Bone marrow (tissue), 2 donors: ENCODE measurements at regions not wholly inside any gene's neighbourhood (a gene's known extent, or its start where the extent isn't known, plus 50 kb on each side); places are given as distances from the start of the nearest gene placed in this dataset.
A peak's percentile ranks its signal among the peaks of the same experiment; 100 is the strongest.
"Not testable (repeated sequence)": the region's sequence is repeated elsewhere in the genome, so short reads cannot be mapped to it uniquely, and the experiment has no call there.

Experiments
- DNase-seq, 2 donors: peaks; one replicate each; lab custom pipeline; 2025; lab: John Stamatoyannopoulos, UW

DNA sequence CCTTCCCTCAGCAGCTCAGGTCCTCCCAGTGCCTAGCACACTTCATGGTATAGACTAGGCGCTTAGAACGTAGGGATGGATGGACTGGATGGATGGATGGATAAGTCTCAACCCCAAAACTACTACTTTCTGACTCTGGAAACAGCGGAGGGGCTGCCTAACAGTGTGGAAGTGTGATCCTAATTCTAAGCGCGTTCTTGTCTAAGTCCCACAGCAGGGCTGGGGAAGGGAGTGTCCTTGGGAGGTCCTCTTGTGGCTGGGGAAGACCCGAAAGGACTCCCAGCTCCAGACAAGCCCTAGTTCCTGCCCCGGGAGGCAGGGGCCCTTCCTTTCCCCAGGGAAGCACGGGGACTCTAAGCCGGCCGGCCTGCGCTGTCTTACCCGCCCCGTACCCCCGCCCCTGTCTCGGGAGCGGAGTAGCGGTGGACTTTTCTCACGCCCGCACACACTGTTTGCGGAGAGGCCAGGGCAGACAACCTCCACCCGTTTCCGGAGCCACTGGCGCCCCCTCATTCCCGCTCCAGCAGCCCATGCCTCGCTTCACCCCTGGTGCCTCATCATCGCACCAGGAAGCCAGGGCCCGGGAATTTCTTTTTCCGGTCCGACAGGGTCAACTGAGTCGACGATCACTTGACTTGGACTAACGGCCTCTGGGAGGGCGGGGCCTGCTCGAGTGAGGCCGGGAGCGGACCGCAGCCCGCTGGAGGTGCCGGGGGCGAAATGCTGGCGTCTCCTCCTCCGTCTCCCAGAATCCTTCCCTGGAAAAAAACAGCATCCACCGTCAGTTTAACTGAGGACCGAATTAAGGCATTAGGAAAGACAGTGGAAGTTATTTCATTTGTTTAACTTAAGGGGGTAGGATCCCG, 133.3 kb downstream of the TBC1D2B start:
- peak in 1 of 2 donors; percentile 30 for DNase-seq

DNA sequence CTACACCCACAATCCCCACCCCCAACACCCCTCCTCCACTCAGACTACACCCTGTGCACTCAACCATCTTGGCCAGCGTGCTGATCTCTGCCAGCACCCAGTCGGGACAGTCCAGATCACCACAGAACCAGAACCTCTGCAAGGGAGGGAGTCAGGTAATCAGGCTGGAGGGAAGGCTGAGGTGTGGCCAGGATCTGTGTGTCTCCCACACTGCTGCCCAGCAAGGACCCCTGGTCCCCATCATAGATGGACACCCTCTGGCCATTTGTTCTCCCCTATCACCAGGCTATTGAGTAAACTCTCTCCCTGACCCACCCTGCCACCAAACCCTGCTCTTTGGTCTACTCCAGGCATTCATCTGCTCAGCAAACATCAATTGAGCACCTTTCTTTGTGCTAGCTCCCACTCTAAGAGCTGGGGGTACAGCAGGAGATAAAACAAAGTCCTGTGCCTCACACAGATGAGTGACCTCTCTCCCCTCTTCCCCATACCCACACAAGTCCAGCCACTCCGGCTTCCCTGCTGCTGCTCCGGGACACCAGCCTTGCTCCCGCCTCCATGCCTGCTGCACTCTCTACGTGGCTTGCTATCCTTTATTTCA, 134.8 kb downstream of the TBC1D2B start:
- no peak for DNase-seq

DNA sequence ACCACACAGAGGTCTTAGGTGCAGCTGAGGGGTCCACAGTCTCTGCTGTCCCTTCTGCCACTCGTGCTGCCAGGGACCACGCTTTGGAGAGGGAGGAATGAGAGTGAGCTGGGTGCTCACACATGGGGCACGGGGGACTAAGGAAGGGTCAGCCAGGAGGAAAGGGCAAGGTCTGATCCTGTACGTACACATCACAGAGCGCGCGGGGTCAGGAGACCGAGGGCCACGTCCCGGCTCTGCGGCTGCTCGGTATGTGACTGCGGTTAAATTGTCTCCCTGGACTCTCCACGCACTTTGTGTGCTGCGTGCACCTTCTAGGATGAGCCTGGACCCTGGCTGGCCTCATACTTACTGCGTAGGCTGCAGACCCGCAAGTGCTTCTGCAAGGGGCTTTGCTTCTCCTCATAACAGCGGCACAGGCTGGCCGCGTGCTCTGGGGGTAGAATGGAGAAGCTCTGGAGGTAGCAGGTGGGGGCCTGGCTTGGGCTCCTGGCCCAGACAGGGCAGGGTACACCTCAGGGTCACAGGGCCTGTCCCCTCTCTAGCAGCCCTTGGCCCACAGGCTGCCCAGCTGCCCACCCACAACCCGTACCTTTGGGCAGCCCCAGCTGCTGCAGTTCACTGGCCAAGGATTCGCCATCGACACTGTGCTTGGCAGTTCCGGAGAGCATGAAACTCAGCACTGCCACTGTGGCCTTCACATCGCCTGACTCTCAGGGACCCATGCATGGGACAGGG, 136.3 kb downstream of the TBC1D2B start:
- not testable (repeated sequence) for DNase-seq

DNA sequence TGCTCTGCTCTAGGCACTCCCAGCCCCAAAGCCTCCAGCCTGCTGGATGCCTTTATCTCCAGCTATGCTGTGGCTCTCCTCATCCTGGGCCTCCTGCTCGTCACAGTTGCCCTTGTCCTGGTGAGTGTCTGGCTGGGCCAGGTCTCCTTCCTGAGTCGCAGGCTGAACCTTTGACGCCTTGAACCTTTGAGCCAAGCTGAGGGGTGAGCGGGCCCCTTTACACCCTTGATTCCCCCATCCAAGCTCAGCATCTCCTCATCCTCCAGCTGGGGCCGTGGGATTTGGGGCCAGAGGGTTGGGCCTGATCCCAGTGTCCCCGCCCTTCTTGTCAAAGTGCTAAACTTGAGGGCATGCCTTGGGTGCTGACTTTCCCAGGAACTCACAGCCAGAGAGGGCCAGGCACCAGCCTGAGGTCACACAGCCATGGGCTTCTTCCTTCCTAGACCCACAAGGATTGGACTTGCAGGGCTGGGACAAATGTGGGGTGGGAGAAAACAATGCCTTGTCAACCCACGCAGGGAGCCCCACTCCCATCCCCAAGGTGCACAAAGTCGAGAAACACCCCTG, 137.0 kb downstream of the TBC1D2B start:
- DNase-seq: no peak

DNA sequence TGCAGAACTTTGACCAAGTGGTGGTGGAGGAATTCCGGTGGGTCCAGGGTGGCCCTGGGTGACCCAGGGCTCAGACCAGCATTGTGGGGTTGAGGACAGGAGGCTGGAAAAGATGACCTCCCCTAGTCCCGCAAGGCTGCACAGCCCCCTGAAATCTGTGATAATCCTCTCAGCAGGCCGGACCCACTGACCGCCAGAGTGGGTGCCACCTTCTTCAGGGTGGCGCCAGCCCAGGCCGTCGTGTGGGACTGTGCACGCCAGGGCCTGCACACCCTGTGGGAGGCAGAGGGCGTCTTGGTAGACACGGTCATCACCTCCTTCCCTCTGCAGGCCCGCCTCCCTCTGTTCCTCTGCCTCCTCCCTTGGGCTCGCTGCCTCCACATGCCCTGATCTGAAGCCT, 137.7 kb downstream of the TBC1D2B start:
- DNase-seq: no peak

DNA sequence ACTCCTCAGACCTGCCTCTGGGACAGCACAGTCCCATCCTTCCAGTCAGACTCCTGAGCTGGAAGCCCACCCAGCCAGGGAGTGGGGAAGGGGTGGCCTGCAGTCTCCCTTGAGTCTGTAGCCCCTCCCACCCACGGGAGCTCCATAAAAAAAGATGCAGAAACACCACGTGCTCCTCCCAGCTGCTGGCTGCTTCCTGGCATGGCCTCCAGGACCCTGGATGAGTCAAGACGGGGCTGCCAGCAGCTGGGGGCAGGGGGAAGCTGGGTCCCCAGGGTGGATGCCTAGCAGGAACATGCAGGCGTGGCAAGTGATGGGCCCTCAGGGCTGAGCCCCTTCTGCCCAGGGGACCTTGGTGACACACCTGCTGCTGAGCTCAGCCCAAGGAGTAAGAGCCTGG, 138.5 kb downstream of the TBC1D2B start:
- DNase-seq: not testable (repeated sequence)

DNA sequence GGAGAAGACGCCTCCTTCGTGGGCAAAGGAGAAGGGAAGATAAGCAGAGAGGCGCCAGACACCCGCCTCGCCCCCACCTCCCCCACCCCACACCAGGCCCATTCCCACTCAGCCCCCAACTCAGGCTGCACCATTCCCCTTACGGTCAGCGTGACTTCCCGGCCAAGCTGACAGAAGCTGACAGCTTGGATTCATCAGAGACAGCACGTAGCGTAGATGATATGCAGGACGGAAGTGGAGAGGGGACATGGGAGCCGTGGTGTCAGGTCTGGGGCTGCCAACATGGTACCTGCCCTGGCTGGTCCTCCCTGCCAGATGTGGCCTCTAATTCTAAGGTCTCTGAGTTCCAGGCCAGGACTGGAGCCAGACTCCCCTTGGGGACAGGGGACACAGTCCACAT, 139.0 kb downstream of the TBC1D2B start:
- DNase-seq: not testable (repeated sequence)

DNA sequence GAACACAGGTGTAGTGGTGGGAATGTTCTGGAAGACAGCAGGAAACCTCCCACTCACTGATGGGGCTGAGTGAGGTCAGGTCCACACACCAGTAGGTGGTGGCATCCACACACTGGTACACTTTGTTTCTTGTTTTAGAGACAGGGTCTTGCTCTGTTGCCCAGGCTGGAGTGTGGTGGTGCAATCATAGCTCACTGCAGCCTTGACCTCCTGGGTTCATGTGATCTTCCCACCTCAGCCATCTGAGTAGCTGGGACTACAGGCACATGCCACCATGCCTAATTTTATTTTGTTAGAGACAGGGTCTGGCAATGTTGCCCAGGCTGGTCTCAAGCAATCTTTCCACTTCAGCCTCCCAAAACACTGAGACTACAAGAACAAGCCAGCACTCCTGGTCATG, 140.9 kb downstream of the TBC1D2B start:
- DNase-seq: not testable (repeated sequence)

DNA sequence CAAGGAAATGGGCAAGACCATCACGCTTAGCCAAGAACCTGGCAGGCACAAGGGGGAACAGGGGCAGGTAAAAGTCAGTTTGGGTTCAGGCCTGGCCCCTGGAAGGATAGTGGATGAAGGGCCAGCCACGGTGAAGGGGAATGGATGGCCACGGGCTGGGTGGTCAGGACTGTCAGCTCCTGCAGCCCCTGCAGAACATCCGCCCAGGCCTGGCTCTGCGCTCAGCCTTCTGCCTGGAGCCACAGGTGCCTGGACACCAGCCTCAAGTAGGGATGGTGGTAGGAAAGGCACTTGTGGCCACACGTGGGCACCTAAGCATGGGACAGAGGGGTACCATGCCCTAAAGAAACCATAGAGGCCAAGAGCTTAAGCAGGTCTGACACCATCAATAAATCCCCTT, 143.0 kb downstream of the TBC1D2B start:
- DNase-seq: not testable (repeated sequence)

DNA sequence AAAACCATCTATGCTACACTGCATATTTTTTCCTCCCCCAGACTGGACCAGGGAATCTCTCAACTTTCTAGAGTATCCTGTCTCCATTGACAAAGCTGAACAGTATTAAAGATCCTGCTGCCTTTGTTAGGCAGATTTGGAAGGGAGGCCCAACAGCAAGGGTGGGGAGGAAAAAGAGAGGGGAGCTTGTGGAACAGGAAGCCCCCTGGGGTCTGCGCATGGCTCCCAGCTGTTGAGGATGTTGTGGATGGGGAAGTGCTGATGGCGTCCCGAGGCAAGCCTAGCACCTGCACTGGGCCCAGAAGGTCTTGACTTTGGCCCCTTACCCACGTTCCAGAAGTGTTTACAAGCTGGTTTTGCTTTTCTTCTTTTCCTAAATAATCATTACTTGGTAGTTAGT, 146.6 kb downstream of the TBC1D2B start:
- DNase-seq: not testable (repeated sequence)

DNA sequence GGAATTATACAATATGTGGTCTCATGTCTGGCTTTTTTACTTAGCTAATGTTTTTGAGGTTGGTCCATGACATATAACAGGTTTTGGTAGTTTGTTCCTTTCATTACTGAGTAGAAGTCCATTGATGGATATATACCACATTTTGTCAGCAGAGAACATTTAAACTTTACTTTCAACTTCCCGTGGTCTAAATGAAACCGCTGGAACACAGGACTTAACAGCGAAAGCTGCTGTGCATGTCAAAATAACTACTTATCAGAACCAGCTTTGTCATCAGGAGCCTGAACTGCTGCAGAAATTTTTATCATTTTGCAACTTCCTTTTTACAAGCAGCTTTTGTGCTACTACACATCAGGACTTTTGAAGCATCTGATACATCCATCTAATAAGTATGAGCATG, 147.0 kb downstream of the TBC1D2B start:
- DNase-seq: not testable (repeated sequence)

DNA sequence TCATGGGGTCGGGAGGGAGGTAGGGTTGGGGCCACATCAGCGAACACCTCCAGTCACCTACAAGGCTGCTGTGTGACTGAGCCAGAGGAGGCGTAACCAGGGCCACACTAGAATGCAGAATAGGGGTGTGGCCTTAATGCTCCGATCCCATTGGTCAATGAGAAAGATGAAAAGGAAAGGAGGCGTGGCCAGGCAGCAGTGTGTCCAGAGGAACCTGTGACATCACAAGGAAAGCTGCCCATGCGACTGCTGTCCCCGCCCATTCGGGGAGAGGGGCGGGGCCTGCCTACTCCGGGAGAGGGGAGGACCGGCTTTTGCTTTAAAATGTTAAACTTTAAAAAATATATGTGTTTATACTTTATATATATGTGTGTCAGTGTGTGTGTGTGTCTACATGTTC, 150.7 kb downstream of the TBC1D2B start:
- not testable (repeated sequence) for DNase-seq

DNA sequence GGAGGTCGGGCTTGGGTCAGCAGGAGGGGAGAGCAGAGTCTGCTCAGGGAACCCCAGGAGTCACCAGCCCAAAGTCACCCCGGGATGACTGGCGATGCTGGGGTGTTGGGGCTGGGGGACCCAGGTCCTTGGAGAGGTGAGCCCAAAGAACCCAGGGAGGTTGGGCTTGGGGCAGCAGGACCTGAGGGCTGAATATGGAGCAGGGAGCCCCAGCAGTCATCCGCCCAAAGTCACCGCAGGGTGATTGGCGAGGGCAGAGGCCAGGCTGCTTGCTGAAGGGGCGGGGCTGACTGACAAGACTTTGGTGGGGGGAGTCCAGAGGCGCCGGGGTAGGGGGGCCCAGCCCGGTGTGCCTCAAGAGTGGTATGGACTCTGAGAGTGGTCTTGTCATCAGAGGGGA, 151.2 kb downstream of the TBC1D2B start:
- DNase-seq: not testable (repeated sequence)

DNA sequence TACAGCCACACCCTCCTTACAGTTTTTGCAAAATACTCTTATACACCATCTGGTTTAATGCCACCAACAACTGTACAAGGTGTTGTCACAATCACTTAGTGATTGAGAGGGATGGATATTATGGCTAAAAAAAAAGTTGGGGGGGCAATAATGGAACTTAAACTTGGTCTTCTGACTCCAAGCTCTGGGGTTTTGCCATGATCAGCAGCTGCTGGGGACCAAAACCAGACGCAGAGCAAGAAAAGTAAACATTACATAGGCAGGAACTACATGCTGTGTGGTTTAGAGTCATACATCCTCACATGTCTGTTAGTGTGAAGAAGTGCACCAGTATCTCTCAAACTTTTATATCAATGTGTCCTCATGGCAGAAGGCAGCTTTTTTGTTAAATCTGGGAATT, 152.4 kb downstream of the TBC1D2B start:
- not testable (repeated sequence) for DNase-seq

DNA sequence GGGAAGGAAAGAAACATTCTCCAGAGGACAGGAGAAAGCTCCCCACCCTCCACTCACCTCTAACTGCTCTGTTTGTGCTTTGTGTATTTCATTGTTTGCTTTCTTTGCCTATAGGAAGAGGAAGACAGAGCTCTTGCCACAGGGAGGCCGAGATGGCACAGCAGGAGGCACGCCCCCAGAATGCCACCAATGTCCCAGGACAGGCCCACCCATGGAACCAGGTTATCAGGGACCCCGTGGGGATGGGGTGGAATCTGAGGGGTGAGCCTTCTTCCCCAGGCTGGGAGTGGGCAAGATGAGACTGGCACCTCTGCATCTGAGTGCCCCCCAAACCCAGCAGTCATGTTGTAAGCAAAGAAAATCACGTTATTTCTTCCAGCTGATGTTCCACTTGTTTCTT, 155.8 kb downstream of the TBC1D2B start:
- DNase-seq: no peak

DNA sequence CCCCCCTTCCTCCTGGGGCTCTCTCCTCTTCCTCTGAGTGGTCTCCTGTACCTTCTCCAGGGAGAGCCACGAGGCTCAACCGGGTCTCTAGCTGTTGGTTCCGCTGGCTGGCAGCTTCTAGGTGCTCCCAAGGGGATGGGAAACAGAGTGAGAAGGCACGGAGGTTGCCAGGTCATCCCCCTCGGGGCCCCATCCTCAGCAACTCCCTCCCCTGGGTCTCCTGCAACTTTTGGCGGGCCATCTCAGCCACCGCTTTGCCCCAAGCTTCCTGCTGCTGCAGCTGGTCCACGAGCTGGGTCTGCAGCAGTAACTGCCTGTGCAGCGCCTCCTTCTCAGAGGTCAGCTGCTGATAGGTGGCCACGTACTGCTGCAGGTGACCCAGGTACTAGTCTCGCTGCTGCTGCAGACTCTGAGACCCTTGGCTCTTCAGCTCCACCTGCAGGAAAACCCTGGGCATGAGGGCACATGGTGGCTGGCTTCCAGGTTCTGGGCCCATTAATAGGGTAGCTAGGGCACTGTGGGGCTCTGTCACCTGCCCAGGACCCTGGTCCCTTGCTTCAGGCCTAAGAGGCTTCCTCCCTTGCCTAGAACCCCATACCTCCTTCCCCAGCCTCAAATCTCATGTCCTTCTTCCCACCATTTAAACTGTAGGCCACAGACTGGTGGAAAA, 160.4 kb downstream of the TBC1D2B start:
- not testable (repeated sequence) for DNase-seq

DNA sequence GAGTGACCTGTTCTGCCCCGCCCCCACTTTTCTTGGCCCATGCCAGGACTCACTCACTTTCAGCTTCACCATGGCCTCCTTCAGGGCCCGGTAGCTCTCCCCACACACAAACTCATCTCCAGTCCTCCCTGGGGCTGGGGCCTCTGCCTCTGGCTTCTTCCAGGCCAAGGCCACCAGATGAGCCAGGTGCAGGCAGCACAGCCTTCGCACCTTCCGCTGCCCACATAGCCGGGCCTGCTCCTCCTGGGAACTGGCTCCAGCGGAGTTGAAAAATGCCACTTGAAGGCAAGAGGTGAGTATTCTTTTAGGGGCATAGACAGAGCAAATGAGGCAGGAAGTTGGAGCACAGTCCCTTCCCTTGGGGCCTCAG, 161.6 kb downstream of the TBC1D2B start:
- DNase-seq: not testable (repeated sequence)

DNA sequence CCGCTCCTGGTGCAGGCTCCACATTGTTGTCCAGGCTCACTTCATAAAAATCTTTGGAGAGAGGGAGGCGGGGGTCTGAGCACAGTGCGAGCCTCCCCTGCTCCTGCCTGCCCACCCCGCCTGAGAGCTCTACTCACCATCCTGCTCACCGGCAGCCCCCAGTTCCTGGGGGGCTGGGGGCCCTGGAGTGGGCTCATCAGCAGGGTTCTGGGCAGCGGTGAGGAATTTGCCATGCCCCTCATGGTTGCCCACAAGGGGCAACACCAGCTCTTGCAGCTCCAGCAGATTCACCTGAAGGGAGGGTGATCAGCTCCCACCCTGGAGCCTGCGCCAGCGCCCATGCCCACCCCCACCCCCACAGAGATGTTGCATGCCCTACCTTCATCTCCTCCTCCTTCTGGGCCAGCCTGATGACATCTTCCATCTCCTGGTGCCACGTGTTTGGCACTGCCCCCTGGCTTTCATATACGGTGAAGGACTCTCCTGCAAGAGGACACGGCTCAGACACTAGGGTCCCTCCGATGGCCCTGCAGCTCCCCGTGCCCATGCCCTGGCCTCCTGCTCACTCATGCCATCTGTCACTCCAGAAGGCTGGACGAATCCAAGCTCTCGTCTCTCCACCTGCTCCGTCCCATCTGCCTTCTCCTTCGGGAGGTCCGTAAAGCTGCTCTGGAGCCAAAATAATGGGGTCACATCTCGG, 162.1 kb downstream of the TBC1D2B start:
- DNase-seq: no peak

DNA sequence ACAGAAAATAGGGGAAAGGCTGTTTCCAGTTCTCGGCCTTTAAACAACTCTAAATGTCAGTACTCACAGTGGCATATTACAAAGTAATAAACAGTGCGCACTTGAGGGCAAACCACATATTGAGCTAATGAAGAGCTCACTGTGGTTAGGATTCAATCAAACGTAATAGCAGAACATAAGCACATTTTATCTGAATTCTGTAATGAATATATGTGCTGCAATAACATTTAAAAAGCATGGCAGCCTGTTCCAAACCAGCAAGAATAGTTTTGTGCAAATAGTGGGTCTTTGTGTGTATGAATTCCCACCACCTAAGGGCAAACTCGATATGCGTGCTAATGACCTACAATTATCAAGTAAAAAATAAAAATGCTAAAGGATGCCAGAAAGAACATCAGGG, 163.0 kb downstream of the TBC1D2B start:
- DNase-seq: not testable (repeated sequence)

DNA sequence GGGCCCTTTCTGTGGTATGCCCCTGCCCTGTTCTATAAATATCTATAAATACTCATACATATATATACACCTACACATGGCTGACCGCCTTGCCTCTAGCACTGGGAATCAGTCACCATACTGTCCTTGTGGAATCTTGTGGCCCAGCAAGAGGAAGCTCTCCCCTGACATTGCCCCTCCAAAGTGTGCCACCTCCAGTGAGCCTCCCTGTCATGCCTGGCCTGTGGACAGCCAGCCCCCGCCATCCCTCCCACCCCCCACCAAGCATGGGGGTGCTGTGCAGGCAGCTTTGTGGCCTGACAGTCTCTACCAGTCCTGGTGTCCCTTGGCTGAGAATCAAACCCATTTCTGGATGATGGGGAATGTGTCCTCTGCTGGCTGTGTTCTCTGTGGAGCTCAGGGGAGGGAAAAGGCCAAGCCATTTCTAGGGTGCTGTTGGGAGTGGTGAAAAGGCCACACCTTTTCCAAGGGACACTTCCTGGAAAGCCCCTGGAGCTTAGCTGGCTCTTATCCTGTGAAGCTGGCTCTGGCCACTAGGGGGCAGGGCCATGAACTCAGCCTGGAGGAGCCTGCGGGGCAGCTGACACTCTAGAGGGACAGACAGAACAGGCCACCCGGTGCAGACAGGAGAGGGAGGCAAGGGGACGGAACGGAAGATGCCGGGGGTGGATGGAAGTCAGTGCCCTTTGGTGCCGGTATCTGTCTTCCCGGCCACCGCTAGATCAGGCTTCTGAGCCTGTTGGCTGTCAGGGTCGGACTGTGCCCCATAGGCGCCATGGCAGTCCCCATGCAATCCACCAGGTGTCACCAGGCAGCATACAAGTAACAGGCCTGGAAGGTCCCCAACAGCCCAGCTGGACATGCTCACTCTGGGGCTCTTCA, 167.2 kb downstream of the TBC1D2B start:
- DNase-seq: peak; percentile 63 to 69
